GM12872 (cell line): ENCODE measurements at regions not wholly inside any gene's neighbourhood (a gene's known extent, or its start where the extent isn't known, plus 50 kb on each side); places are given as distances from the start of the nearest gene placed in this dataset.

ENCODE experiments used
- CTCF ChIP-seq: IDR thresholded peaks from 3 replicates; pipeline ENCODE4 v1.5.1; 2011; ENCODE audit warnings: low read depth, mild to moderate bottlenecking, low read length, moderate library complexity; ENCODE audit not compliant: insufficient read depth

- TF ChIP-seq CTCF, result no peak
Observed at GRCh38 chr1:191279266-191279800, 801.7 kb upstream of the BRINP3 start.

GRCh38 chr1:191284175-191284574 lies 806.5 kb upstream of the BRINP3 start:
- TF ChIP-seq CTCF, result no peak

GRCh38 chr1:191290441-191290840 lies 812.8 kb upstream of the BRINP3 start:
- TF ChIP-seq CTCF, result no peak

DNA sequence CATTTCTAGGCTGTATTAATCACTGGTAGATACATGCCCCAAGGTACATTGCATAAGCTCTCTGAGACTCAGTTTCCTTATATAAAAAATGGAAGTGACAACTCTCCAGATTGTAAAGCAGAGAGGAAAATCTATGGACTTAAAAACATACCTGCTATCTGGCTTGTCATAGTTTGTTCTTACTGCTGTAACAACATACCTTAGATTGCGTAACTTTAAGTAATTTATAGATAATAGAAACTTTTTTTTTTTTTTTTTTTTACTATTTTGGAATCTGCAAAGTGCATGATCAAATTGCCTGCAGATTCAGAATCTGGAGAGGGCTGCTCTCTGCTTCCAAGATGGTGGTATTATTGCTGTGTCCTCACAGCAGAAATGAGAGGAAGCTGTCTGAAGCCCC lies 827.7 kb upstream of the BRINP3 start:
- no peak for TF ChIP-seq CTCF

- TF ChIP-seq CTCF, result no peak
Observed at GRCh38 chr1:191306916-191307315, 829.3 kb upstream of the BRINP3 start.

GRCh38 chr1:191320062-191320461 lies 838.2 kb upstream of the RGS18 start:
- TF ChIP-seq CTCF, result no peak

DNA sequence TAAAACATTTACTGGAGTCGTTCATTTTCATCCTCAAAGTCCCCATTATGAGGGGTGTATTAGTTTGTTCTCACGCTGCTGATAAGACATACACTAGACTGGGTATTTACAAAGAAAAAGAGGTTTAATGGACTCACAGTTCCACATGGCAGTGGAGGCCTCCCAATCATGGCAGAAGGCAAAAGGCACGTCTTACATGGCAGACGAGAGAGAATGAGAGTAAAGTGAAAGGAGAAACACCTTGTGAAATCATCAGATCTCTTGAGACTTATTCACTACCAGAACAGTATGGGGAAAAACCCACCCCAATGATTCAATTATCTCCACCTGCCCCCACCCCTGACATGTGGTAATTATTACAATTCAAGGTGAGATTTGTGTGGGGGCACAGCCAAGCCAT lies 830.4 kb upstream of the RGS18 start:
- TF ChIP-seq CTCF, result no peak
